H1 (cell line): ENCODE measurements at regions not wholly inside any gene's neighbourhood (a gene's known extent, or its start where the extent isn't known, plus 50 kb on each side); places are given as distances from the start of the nearest gene placed in this dataset.

Source experiments
- BACH1 ChIP-seq: IDR thresholded peaks from 2 replicates; pipeline ENCODE4 v1.6.1; 2012; ENCODE audit warnings: low read length, improper control_type of control experiment
- CBX5 ChIP-seq: fragments of 300-800, 300-1000 bp; sonication (generic); IDR thresholded peaks from 2 replicates; pipeline ENCODE4 v1.7.1; 2016; ENCODE audit warnings: antibody characterized with exemption, low read length, low read depth
- RAD21 ChIP-seq, 2 experiments: IDR thresholded peaks in 1 of 2; conservative IDR thresholded peaks in 1 of 2; 2 replicates each; pipeline ENCODE4 v1.6.1; 2011; ENCODE audit warnings: low read depth in 2 of 2, low read length in 2 of 2, improper control_type of control experiment in 1 of 2, inconsistent platforms in 1 of 2, mild to moderate bottlenecking in 1 of 2, moderate library complexity in 1 of 2
- RNF2 ChIP-seq: fragments of 200-900, 300-1000 bp; sonication (generic); IDR thresholded peaks from 2 replicates; pipeline ENCODE4 v1.7.1; 2016; ENCODE audit warnings: borderline replicate concordance, low read depth, mild to moderate bottlenecking, antibody characterized with exemption, low read length; ENCODE audit not compliant: poor library complexity, severe bottlenecking; ENCODE audit errors: missing control alignments
- SIX5 ChIP-seq: IDR thresholded peaks from 2 replicates; pipeline ENCODE4 v1.6.1; 2011; ENCODE audit warnings: mild to moderate bottlenecking, low read depth, low read length
- SUZ12 ChIP-seq: fragments of 200-600 bp; sonication (generic); IDR thresholded peaks from 2 replicates; pipeline ENCODE4 v1.6.1; 2012; ENCODE audit warnings: mild to moderate bottlenecking, inconsistent platforms, low read length, moderate library complexity, mixed read lengths

DNA sequence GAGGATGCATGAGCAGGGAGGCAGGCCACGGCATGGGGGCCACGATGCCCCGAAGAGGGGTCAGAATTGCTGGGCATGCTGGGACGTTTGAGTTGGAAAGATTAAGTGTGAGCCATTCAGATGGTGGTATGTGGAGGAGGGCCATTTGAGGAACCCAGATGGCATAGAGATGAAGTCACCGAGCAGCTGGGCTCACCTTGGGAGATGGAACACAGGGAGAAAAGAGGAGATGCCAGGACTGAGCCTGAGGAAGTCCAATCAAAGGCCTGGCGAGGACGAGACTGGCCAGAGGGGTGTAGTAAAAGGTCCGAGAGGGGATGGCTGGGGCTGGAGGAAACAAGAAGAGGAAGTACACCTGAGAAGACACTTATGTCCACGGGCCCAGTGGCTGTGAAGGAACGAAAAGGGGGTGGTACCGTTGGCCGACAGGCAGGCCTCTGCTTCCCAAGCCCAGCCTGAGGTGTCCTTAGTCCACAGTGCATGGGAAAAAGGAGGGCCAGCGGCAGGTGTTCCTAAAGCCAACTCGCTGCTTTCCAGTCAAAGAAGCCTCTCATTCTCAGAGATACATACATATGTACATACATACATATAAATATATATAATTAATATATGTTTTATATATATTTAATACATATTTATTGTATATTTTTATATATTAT is 54.6 kb upstream of the CLCN4 start (continued):
- TF ChIP-seq RAD21 (IDR thresholded peaks at IDR 0.05 in 1 of 2, conservative IDR thresholded peaks at IDR 0.05 in 1 of 2; ENCODE audit: low read depth in 2 of 2, low read length in 2 of 2) (no peak), SUZ12 (no peak), BACH1 (no peak), SIX5 (no peak), CBX5 (no peak), RNF2 (no peak)
